ENCODE measurements at regions not wholly inside any gene's neighbourhood (a gene's known extent, or its start where the extent isn't known, plus 50 kb on each side); places are given as distances from the start of the nearest gene placed in this dataset.

DNA sequence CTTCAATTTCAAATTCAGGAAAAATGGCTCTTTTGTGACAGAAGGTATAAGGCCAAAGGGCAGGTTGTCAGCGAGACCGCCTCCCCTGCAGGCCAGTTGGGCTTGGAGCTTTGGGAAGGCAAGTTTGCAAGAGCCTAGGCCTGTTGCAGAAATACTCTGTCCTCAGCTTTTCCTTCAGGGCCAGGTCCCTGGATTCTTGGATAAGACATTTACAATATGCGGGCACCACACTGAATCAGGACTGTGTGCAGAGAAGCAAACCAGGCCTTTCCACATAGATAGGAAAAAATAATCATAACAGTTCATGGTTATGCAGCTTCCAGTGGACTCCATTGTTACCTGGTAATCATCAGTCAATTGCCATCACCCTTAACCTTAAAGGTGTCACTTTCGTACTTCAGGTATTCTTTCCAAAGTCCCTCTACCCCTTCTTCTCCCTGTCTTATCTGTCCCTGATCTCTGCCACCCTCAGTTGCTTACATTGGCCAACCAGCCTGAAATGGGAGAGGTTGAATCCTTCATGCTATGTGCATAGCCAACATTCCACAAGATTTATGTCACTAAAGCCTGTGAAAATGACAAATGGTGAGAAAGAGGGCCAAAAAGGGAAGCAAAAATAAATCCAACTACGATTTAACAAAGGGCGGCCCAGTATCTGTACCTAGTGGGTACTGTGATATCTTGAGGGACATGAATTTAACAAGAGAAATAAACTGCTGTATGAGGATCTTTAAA lies 304.5 kb upstream of the NFE2L3 start:
- DNase-seq: peak; percentile 33

DNA sequence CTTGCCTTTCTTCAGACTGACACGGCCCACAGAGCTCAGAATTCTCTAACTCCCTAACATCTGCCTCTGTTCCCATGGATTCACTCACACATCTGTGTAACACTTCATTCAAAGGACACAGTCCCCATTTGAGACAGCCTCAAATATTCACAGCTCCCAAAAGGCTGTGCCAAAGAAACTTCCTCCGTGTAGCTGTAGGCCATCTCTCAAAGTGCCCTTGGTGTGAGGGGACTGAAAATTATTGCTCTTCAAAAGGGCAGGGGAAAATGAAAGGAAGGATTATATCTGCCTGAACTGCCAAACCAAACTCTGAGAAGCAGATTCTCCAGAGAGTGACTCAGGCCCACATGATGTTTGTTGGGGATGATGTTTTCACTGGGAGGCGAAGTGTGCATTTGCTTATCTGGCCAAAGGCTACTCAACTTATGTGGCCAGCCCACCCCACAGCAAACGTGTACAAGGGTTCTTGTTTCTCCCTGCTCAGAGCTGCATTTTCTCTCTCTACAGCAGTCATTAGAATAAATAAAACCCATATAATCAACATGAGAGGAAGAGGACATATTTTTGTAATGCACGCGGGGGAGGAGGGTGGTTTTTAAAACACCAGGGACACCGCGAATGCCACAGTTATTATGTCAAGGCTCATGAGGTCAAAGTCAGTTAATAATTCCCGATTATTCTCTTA lies 302.4 kb upstream of the NFE2L3 start:
- DNase-seq: peak; percentile 27

DNA sequence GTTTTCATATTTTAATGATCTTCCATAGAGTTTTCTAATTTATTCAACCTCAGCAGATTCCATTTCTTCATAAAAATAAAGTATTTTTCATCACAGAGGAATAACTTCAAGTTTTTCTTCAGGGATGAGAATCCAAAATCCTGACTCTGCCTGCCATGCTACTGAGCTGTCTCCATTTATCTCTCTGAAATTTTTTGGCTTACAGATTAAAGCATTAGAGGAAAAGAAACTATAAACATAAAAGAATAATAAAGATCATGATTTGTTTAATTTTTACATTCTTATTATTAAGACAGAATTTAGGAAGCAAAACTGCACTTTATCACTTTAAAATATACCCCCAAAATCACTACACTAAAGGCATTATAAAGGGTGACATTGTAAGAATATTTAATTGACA lies 301.8 kb upstream of the NFE2L3 start:
- no peak for DNase-seq

DNA sequence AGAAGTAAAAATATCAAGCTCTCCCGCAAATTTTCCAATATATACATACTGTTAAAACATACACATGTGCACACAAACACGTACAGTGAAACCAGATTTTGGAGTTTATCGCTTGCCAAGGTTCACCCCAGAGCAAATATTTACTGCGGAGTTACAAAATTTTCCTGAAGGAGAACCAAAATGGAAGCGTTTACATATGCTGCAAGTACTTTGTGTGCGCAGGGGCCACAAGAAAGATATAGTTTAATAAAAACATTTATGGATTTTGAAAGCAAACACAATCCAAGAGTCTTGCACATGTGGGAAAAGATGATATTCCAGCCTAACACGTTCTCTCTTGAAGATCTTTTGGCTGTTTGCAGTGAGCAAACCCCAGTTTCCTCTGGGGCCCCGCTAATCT lies 301.3 kb upstream of the NFE2L3 start:
- DNase-seq: no peak

DNA sequence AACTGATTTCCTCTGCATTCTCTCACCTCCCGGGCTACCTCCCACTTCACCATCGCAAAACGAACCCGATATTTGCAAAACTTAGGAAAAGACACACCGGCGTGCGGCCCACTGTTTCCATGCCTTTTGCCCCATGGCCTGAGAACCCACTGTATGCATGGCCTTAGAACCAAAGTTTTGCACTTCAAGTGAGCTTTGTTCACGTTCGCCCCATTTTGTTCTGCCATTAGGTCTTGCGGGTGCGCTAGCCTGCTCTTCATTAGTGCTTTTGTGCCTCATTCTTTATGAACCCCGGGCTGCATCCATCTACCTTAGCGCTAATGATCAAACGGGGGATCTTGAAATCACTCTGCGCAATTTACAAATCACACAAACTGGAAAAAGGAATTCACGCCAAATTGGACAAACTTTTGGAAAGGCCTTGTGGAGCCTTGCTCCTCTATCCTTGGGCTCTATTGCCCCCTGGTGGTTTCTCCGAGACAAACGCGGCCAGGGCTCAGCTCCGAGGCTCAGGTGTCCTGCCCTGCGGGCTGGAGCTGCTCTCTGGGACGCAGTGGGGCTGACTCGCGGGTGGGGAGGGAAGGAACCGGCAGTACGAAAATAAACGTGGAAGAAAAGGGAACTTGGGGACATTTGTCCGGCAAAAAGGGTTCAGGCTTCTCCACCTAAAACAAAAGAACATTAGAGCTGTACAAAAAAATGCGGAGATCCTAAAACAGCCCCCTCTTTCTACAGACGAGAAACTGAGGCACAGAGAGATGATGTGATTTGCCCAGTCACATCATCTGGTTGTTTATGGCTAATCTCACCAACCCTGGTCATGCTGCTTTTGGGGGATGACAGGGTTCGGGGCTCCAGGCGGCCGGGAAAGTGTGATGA lies 300.4 kb upstream of the NFE2L3 start:
- DNase-seq: peak; percentile 94

DNA sequence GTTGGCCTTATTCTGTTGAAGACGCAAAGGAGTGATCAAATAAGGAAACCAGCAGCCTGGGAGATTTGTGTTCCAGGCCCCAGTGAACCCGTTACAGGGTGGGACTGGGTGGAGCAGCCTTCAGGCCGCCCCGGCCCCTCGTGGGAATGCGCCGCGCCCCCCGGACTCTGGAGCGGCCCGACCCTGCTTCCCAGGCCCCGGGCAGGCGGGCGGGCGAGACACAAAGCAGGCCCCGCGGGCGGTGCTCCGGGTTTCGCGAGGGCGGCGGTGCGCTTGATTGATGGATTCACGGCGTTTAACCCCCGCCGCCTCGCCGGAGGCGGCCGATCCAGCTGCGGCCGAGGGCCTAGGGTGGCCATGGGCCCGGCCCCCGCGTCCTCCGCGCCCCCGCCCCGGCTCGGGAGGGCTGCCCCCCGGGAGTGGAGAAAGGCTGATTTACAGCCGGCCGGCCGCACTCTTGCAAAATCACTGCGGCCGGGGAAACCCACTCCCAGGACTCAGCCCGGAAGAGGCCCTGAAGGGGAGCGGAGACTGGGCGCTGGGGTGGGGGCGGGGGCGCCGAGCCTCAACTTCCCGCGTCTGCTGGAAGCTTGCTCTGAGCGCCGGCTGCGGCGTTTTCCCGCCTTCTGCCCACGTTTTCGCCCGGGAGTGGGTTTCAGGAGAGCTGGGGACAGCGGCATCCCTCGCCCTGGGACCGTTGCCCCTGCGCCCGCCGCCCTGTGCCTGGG lies 299.6 kb upstream of the NFE2L3 start:
- DNase-seq: peak; percentile 75

DNA sequence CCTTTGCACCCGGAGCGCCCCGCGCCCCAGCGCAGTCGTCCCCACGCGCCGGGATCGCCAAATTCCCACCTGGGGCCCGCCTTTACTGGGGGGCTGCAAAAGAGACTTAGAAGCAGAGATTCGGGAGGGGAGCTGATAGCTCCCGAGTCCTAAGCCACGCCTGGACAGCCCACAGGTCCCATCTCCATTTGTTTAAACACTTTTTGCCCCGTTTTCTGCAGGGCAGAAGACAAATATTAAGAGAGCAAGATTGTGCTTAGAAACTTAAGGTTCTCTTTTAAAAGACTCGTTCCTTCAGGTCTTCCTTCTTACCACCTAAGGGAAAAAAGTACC lies 299.1 kb upstream of the NFE2L3 start:
- no peak for DNase-seq

DNA sequence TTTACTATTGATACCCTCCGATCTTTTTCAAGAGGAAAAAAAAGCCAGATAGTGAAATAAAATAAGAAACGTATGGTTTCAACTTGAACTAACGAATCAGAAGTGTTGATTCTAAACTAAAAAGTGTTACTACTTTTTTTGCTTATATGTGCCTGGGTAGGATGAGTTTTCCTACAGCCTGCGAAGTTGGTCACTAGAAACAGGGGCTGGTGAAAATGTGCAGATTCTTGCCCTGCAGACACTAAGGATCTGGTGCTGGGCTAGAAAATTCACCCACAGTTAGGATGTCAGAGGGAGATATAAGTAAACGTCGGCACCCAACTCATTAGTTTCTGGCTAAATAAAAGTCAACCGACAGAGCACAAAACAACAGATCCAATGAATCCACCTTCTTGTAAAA lies 298.7 kb upstream of the NFE2L3 start:
- DNase-seq: no peak

DNA sequence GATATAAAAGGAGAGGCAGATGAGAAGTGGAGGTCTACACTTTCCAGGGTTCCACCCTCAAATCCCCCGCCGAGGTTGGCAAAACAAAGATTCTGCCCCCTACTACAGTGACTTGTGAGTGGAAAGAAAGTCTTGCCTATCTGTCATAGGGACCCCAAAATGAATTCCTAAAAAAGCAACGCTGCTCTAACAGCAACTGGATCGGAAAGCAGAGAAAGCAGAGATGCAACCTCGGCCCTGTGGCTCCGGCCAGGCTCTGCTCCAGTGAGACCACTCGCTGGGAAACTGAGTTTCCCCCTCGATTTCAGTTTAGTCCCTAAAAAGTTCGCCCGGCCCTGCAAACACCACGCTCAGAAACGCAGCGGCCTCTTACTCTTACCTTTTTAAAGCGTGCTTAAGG lies 297.9 kb upstream of the NFE2L3 start:
- DNase-seq: no peak

DNA sequence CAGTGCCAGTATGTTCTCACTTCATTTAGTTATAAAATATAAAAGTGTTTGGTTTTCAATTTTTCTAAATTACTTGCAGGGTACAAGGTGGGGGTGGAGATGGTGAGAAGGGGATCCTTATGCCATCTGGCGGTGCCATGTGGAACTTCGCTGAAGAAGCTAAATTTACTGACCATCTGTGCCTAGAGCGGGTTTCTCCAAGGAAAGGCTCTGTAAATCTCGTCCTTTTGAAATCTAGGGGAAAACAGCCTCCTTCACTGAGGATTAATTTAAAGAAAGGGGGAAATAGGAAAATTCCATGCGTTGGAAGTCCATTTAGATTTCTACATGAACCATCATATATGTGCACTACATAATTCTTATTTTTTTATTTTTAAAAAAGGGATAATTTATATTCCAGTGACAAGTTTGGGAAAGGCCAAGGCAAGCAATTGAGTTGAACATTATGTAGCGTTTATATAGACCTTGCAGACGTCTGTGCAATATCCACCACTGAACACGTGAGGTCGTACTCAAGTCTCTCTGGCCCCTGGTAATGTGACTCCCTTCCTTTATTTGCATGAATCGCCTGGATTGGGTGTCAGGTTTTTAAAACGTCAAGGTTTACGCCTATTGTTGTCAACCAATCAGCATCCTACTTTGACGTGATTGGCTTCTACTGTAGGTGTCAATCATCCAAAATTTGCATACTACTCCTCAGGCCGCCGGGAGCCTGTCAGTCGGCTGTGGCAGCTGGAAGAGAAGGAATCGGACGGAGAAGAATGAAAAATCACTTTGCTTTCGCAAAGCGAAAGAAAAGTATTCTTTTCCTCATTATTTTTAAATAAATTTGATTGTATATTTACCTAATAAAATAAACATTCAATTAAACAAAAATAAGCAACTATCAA lies 297.1 kb upstream of the NFE2L3 start:
- DNase-seq: peak; percentile 99

DNA sequence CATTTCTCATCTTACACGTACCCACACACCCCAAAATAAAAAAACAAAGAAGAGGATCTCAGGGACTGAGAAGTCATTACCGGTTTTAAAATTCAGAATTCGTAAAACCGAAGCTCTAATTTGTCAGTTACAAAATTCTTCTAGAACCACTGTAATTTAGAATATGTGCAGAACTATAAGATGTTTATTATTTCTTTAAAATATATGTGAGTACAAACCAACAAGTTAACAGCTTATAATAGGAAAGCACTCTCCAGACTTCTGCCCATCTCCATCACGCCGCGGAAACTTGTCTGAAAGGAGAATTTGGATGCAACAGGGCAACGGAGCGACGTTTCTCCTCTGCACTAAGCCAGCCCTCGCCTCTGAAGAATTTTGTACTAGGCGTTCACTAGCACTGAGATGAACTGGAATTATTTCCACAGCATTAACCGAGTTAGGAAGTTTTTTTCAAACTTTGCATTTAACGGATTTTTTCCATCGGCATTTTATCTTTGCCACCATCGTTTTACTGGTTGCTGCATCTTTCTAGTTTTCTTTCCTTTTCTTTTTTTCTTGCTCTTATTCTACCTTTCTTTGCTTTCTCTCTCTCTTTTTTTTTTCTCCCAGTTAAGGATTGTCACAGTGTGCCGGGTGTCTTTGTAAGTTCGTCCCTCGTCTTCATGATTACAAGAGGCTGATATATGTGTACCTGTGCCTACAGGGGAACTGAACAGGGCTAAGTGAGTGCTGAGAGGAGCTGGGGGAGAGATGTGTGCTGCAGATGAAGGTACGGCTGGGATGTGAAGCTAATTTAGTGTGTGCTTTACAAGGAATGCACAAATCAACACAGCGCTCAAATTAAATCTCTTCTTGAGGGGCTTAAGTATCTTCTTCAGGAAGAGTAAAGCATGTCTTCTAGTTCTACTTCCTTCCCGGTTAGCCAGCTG lies 295.9 kb upstream of the NFE2L3 start:
- DNase-seq: peak; percentile 55

DNA sequence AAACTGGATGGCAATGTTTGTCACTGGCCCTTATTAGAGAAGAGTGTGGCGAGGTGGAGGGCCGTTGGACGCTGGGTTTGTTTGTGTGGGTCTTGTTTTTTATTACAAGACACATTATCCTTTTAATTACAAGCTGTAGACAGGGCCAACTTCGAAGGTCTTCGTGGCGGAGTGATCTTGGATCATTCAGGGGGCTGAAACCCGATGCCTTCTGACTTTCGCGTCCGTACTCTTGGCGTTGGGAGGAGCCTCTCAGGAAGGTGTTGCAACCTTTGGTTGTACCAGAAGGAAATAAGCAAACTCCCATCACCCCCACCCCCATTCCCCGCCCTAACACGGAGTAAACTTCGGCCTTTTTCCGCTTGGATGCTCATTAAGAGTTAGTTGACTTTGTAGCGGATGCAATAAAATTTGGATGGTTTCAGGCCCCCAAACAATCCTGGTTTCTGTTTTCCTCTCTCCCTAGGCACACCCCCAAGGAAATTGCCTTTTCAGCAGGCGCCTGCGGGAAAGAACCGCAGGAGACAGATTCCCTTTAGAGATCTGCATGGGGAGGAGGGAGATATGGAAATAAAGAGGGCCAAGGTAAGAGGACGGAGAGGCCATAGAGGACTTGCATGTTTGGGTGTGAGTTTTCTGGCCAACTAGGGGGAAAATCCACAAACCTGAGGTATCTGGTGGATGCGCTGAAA lies 294.5 kb upstream of the NFE2L3 start:
- peak; percentile 91 for DNase-seq

DNA sequence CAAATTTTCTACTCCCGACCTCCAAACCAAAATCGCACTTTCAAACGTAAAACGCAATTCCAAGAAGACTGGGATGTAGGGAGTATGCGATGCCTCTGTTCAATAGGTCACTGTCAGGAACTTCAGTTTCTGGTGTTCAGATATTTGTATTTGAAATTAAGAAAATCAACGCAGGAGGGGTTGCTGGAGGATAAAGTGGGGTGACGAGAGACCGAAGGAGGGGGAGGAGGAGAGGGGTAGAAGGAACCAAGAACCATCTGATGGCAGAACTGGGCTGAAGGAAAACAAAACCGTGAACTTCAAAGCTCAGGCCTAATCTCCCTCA lies 293.8 kb upstream of the NFE2L3 start:
- no peak for DNase-seq

DNA sequence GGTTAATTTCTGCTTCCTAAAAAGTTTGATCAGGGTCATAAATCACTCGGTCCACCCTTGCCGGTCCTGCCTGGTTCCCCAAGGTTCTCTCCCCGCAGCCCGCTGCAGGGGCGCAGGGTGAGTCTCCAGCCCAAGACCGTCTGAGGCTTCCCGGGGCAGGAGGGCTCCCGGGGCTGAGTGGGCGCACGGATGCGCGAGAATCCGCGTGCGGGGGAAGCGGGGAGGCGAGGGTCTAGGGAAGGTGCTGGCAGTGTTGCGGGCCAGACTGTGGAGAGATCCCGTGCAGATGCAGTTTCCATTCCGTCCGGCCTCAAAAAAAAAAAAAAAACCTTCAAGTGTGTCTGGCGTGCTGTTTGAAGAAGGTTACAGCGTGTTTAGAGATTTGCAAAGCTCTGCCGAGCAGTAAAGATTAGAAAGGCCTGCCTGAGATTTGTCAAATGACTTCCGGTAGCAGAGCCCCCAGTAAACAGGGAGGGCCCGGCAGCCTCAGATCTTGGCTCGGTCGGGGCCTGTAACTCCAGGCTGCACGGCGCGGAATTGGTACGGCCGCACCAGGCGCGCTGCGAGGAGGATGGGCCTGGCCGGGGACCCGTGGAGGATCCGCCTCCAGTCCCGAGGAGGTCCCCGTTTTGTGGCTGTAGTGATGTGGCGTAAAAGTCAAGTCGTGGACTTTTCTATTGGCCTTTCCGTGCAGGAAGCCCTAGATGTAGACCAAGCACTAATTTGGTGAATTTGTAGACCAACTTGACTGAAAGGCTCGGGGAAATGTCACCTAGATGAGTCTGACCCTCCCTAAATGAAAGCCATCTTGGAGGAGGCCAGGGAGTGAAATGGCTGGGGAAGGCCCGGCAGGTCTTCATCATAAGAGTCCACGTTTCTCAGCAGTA lies 293.2 kb upstream of the NFE2L3 start:
- DNase-seq: no peak

DNA sequence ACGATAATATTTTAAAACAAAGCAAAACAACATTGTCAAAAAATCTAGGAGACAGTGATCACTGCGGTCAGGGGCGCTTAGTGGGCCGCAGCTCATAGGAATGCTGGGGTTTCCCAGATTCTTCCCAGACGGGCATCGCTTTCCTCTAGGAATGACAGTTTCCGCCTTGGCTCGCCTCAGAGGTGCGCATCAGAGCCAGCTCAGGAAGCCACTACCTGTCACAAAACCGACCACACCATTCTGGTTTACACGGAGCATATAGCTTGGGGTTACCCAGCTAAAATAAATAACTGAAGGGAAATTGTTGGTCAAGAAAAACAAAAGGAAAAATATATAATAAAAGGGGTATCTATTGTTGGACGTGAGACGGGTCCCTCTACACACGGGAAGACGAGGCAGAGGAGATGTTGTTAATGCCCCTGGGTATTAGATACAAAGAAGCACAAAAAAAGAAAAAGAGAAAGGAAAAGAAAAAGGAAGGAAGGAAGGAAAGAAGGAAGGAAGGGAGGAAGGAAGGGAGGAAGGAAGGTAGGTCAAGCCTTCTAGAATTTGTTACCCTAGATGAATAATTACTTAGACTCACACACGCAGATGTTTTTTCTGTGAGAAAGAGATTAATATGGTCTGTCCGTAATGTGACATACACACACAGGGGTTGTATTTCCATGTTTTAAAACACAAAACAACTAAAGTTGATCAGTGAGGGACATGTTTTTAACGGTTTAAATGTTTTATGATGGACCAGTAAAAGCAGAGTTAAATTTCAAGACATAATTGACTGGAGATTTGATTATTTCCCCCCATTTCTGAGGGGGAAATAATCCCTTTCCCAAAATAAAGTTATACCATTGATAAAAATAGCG lies 292.4 kb upstream of the NFE2L3 start:
- DNase-seq: no peak

DNA sequence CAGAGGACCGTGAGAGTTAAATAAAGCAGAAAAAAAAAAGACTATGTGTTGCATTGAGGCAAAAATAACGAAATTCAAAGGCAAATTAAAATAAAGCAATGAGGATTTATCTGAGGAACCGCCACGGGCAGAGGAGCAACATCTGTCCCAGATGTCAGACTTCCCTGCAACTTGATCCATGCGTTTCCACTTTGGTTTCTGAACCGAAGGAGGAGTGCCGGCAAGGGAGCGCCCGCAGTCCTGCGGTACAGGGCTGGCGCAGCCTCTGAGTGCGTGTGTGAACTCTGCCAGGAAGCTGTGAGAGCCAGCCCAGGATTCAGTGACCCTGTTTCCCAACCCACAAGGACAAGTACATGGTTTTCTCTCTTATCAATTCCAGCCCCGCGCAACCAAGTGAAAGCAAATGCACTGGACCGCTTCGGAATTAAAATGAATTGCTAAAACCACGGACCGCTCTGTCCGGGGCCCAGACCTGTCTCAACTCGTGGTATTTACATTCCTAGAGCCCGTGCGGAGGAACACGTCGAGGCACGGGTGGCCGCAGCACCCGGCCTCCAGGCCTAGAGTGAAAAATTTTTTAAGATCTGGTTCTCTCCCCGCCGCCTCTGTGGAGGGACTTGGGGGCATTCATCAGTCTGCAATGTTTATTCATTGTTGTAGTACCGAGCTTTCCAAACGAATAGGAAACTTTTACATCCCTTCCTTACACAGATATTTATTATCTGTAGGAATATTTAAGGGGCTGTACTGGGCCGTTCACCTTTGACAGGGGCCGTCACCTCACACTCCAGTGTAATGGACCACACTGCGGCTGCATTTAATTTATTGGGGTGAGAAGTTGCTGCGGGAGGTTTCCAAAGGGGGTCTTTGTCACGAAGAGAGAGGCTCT lies 291.5 kb upstream of the NFE2L3 start:
- no peak for DNase-seq

DNA sequence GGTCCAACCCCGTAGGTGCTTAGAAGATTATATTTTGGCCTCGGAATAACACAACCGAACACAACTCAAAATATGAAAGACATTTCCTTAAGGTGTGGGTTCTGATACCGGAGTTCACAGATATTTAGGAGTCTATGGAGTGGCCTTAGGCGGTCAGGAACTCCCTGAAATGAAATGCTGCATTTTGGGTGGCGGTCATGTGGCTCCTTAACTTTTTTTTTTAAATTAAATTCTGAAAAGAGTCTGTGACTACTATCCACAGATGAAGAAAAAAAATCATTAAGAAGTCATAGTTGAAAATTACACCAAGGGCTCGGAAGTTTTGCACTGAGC lies 290.9 kb upstream of the NFE2L3 start:
- DNase-seq: no peak

Data from left kidney (tissue), 1 donor.